ENCODE measurements at regions not wholly inside any gene's neighbourhood (a gene's known extent, or its start where the extent isn't known, plus 50 kb on each side); places are given as distances from the start of the nearest gene placed in this dataset.

DNA sequence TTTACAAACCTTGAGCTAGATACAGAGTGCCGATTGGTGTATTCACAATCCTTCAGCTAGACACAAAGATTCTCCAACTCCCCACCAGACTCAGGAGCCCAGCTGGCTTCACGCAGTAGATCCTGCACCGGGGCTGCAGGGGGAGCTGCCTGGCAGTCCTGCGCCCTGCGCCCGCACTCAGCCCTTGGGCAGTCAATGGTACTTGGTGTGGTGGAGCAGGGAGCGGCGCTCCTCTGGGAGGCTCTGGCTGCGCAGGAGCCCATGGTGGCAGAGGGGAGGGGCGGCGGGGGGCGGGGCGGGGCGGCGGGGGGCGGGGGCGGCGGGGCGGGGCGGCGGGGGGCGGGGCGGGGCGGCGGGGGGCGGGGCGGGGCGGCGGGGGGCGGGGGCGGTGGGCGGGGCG, 923.4 kb downstream of the SOCS6 start:
- DNase-seq: no peak

DNA sequence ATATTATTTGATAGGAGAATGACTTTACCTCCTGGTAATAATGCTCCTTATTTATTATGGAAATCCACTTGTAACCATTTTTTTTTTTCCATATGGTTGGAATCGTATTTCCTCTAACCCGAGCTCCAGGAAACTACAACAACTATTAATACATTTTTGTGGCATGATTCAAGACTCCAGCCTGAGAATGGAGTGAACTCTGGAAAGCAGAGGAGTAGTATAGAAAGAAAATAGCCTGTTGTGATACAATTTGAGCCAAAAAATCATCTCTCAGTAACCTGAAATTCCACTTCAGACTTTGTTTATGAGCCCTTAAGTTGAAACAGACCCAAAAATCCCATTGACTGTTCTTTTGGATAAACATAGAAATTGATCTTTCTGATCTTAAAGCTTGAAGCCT, 921.1 kb downstream of the SOCS6 start:
- no peak for DNase-seq

- DNase-seq: no peak
These were observed 905.6 kb downstream of the SOCS6 start for GRCh38 chr18:71194438-71194837.

DNA sequence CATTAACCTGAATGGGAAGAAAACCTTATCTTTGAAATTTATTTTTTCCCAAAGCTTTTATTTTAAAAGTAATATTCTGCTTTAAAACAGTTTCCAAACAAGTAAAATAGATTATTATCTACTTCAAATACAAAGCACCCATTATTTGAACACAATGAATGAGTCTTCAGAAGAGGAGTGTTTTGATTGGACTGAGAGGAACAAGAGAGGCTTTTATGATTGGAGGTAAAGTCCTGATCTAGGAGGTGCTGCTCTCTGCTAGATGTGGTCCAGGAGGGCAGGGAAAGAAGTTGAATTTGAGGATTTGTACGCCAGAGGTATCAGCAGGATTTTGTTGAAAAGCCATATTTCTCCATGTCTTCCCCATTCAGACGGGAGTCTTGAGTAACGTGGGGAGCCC, 900.7 kb downstream of the SOCS6 start:
- no peak for DNase-seq

DNA sequence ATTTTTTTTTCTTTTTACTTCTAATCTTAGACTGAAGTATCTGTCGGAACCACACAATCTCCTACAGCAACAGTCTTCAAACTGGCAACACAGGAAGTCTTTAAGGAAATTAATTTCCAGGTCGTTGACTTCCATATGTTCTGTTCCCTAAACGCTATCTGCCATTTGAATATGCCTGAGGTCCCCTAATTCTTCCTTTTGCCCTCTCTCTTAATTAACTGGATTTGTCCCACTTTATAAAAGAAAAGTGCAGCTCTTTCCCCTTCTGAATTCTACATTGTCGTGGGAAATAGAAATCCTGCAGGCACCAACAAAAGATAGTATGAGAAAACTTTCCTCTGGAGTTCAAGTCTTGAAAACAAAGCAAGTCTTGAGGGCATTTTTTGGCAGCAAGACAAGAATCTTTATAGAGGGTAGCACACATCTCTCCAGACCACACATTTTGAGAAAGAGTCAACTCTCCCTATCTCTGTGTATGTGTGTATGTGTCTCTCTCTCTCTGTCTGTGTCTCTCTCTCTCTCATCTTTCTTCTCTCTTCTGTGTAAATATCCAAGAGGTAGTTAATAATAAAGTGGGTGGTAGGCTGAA, 879.8 kb downstream of the SOCS6 start:
- no peak for DNase-seq

- no peak for DNase-seq
These were observed 847.6 kb downstream of the SOCS6 start for GRCh38 chr18:71136487-71136886.

DNA sequence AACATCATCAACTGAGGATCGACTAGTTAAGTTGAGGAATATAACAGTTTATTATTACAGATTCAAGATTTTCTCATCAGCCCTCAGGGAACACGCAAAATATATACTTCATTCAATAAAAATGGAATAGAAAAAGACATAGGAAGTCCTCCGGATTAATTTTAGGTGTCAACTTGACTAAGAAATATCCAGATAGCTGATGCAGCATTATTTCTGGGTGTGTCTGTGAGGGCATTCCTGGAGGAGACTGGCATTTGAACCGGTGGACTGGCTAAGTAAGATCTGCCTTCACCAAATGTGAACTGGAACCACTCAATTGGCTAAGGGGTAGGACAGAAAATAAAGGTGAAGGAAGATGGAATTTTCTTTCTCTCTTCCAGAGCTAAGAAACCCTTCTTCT, 845.3 kb downstream of the SOCS6 start:
- DNase-seq: no peak

DNA sequence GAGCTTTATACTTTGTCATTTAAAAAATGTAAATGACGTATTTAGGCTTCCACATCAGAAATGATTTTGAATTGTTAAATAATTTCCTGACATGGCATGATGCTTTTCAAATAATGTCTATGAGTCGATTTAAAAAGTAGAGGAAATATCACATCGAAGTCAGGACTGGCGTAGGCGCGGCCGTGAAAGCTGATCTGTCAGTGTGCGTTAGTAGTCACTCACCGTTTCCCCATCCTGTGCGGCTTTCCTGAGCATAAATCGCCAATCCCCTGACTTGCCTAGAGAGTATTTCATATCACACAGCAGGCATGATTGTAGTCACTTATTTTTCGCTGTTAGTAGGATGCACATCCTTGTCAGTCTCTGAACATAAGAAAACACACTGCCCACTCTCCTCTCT, 843.1 kb downstream of the SOCS6 start:
- DNase-seq: no peak

DNA sequence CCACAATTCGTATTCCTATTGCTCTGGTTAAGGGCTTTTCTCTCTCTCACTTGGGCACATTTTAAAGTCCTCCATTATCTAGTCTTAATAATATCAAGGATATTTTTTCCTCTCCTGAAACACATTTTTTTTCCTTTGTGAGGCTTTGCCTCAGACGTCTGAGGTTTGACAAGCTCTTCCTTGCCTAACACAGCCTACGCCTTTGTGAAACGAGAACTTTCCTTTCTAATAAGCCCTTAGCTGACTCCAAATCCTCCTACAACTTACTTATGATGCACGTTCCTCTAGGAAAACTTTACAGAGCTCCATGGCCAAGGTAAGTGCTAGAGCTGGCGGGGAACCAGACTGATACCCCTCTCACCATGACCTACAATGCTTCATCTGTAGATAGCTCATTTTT, 841.5 kb downstream of the SOCS6 start:
- no peak for DNase-seq

DNA sequence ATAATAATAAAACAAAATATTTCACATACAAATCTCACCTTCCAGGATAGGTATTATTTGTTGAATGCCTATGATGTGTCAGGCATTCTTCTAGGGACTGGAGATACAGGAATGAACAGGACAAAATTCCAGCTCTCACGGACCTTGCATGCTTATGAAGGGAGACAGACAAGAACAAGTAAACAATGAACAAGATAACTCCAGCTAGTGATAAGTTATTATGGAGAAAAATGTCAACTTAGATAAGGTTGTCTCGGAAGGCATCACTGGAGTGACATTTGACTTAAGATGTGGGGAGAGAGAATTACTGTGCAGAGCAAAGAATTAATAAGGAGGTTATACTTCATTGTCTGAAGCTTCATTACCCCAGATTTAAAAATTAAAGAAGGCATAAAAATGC, 836.7 kb downstream of the SOCS6 start:
- DNase-seq: no peak

- DNase-seq: no peak
These were observed 827.7 kb downstream of the SOCS6 start for GRCh38 chr18:71116535-71116934.

GRCh38 chr18:71115261-71115660, 826.4 kb downstream of the SOCS6 start:
- no peak for DNase-seq

GRCh38 chr18:71114550-71115210, 825.8 kb downstream of the SOCS6 start:
- DNase-seq: no peak

DNA sequence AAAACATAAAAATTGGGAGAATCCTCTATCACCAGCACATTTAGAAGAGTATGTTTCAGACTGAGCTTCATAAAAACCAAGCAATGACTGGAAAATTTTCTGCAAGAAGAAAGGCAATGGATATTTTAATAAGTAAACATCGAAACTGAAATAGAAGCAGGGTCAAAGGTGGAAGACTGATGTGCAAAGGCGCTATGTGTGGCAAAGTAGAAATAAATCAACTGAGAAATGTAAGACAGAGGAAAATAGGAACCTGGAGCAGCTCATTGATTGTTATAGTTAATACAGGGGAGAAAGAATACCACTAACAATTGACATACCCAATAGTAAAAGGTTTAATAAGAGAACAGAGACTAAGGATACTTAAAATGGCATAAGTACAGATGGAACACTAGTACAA, 818.4 kb downstream of the SOCS6 start:
- no peak for DNase-seq

DNA sequence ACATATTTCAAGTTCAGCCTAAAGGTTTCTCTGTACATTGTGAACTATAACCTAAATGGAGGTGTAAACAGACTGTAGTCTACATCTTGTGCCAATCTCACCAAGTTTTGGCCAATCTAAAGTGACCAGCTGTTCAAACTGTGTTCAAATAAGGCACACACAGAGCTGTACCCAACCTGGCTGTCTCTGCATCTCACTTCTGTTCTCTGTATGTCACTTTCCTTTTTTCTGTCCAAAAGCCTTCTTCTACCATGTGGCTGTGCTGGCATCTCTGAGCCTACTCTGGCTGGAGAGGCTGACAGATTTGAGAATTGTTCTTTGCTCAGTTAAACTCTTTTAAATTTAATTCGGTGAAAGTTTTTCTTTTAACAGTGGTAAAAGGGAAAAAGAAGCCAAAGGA, 817.9 kb downstream of the SOCS6 start:
- no peak for DNase-seq

DNA sequence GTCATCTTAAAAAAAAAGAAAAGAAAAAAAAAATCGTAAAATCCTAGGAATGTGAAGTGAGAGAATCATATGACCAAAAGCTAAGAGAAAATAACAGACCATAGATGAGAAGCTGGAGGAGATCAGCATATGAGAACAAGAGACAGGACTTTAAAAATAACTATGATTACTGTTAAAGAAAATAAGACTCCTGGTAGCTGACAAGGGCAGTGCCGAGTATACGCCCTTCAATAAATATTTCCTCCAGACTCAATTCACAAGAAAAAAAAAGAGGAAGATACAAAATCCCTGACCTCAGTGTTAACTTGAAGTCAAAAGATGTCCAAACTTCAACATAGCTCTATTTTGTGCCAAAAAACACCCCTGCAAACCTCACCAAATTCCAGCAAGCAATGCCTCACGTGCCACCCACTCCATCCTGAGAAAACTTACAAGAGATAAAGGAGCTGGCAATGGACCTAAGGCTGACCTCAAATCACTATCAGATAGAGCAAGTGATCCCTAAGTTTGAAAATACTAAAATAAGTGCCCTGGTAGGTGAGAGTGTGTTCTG, 817.2 kb downstream of the SOCS6 start:
- no peak for DNase-seq

- DNase-seq: no peak
These were observed 816.4 kb downstream of the SOCS6 start for GRCh38 chr18:71105078-71105819.

- DNase-seq: no peak
These were observed 790.8 kb downstream of the SOCS6 start for GRCh38 chr18:71079606-71080005.

- no peak for DNase-seq
These were observed 788.6 kb downstream of the SOCS6 start for GRCh38 chr18:71077451-71077850.

DNA sequence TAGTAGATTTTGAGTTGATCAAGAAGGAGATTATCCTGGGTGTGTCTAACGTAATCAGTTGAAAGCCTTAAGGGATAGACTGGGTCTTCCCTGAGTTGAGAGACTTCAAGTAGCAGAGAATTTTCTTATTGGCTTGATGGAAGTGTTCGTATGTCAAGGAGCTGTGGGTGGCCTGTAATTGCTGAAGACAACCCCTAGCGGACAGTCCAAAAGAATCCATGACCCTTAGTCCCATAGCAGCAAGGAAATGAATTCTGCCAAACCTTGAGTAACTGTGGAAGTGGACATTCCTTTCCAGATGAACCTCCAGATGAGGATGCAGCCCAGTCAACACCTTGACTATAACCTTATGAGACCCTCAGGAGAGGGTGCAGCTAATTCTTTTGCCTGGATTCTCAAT, 786.3 kb downstream of the SOCS6 start:
- DNase-seq: no peak

DNA sequence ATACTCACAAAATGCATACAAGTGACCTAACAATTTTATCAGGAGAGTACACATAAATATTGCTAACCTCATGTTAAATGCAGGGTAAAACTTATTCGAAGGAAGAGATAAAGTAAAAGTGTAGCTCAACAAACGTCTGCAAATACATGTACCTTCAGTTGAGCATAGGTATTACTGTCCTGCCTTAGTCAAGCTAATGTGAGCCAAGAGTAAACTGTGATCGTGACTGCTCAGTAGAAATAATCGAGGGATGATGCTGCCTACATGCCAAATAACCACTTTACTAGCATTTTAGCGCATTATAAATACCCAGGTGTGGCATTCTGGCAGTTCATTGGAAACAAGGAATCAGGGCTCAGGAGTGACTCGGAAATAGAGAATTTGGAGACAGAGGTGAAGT, 779.5 kb downstream of the SOCS6 start:
- DNase-seq: no peak

DNA sequence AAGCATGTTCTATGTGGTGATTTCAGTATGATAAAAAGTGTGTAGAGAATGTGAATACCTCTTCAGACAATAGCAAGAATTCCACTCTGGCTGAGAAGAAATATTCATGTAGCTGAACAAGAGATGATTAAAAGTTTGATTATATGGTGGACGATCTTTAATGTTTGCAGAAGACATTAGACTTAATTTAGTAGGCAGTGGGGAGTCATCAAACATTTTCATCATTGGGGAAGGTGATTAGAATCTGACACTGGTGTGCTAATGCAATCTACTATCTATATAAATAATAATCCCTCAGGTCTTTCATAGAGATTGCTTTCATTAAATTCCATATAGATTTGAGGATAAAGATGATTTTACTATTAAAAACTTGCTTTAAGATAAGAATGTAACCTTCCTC, 761.0 kb downstream of the SOCS6 start:
- DNase-seq: no peak

DNA sequence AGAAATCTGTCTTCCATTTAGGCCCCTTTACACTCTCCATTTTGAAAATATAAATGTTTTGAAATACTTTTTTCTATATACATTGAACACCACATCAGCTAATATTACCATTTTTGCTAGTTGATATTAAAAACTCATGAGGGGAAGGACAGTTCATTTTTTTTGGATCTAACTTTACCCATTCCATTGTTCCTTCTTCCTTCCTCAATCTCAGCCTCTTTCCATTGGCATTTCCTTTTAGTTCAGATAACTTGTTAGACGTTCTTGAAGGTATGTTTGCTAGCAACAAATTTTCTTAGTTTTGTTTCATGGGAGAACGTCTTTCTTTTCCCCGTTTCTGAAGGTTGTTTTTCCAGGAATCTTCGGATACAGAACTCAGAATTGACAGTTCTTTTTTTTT, 759.0 kb downstream of the SOCS6 start:
- DNase-seq: no peak
